ENCODE measurements at regions not wholly inside any gene's neighbourhood (a gene's known extent, or its start where the extent isn't known, plus 50 kb on each side); places are given as distances from the start of the nearest gene placed in this dataset.

- intact Hi-C loops (cut with DNase I) = no loop called here
- no peak for DNase-seq
These were observed 1168.7 kb upstream of the AUTS2 start for GRCh38 chr7:68429411-68430117.

GRCh38 chr7:68432585-68432984 lies 1165.7 kb upstream of the AUTS2 start:
- intact Hi-C loops (cut with DNase I) = no loop called here
- no peak for DNase-seq

- intact Hi-C loops (cut with DNase I) = no loop called here
- DNase-seq = no peak
These were observed 1164.7 kb upstream of the AUTS2 start for GRCh38 chr7:68433462-68434070.

GRCh38 chr7:68434857-68435256 lies 1163.4 kb upstream of the AUTS2 start:
- DNase-seq = no peak
- intact Hi-C loops (cut with DNase I) = no loop called here

GRCh38 chr7:68438016-68438415 lies 1160.3 kb upstream of the AUTS2 start:
- intact Hi-C loops (cut with DNase I) = no loop called here

GRCh38 chr7:68438811-68439210 lies 1159.5 kb upstream of the AUTS2 start:
- intact Hi-C loops (cut with DNase I) = no loop called here
- DNase-seq = no peak

More at GRCh38 chr7:68438016-68438415, 1160.3 kb upstream of the AUTS2 start:
- no peak for DNase-seq

- intact Hi-C loops (cut with DNase I) = no loop called here
- DNase-seq = no peak
These were observed 1158.4 kb upstream of the AUTS2 start for GRCh38 chr7:68439897-68440296.

- DNase-seq = no peak
- intact Hi-C loops (cut with DNase I) = no loop called here
These were observed 1157.4 kb upstream of the AUTS2 start for GRCh38 chr7:68440866-68441265.

GRCh38 chr7:68441645-68442044 lies 1156.6 kb upstream of the AUTS2 start:
- intact Hi-C loops (cut with DNase I) = no loop called here
- DNase-seq = no peak

GRCh38 chr7:68442931-68443631 lies 1155.2 kb upstream of the AUTS2 start:
- DNase-seq = no peak
- intact Hi-C loops (cut with DNase I) = no loop called here

GRCh38 chr7:68444042-68444441 lies 1154.2 kb upstream of the AUTS2 start:
- intact Hi-C loops (cut with DNase I) = no loop called here

GRCh38 chr7:68444956-68445355 lies 1153.3 kb upstream of the AUTS2 start:
- intact Hi-C loops (cut with DNase I) = no loop called here
- no peak for DNase-seq

More at GRCh38 chr7:68444042-68444441, 1154.2 kb upstream of the AUTS2 start:
- no peak for DNase-seq

- intact Hi-C loops (cut with DNase I) = no loop called here
- DNase-seq = no peak
These were observed 1152.1 kb upstream of the AUTS2 start for GRCh38 chr7:68446183-68446582.

GRCh38 chr7:68449099-68449498 lies 1149.2 kb upstream of the AUTS2 start:
- intact Hi-C loops (cut with DNase I) = no loop called here
- DNase-seq = no peak

GRCh38 chr7:68449816-68450215 lies 1148.5 kb upstream of the AUTS2 start:
- DNase-seq = no peak
- intact Hi-C loops (cut with DNase I) = no loop called here

- intact Hi-C loops (cut with DNase I) = no loop called here
- no peak for DNase-seq
These were observed 1143.3 kb upstream of the AUTS2 start for GRCh38 chr7:68454931-68455330.

- intact Hi-C loops (cut with DNase I) = no loop called here
These were observed 1141.8 kb upstream of the AUTS2 start for GRCh38 chr7:68456469-68456868.

GRCh38 chr7:68457481-68457880 lies 1140.8 kb upstream of the AUTS2 start:
- no peak for DNase-seq
- intact Hi-C loops (cut with DNase I) = no loop called here

More at GRCh38 chr7:68456469-68456868, 1141.8 kb upstream of the AUTS2 start:
- DNase-seq = no peak

- intact Hi-C loops (cut with DNase I) = no loop called here
These were observed 1140.0 kb upstream of the AUTS2 start for GRCh38 chr7:68458010-68458908.

GRCh38 chr7:68461430-68461829 lies 1136.8 kb upstream of the AUTS2 start:
- DNase-seq = no peak
- intact Hi-C loops (cut with DNase I) = no loop called here

More at GRCh38 chr7:68458010-68458908, 1140.0 kb upstream of the AUTS2 start:
- DNase-seq = no peak
